Activated B cell treated with CpG ODN at 0.5 μM for 24 hours (primary cell): ENCODE measurements at regions not wholly inside any gene's neighbourhood (a gene's known extent, or its start where the extent isn't known, plus 50 kb on each side); places are given as distances from the start of the nearest gene placed in this dataset.

Experiments
- ATAC-seq: fragments of 200-7000 bp; cut with Tn5 transposase; one replicate; pipeline ENCODE4 v1.10.0; 2021; ENCODE audit warnings: low read depth, mild to moderate bottlenecking, moderate library complexity
- CTCF ChIA-PET: fragments of 350-600 bp; sonication (Branson Sonifier 250); formaldehyde crosslinking; loops from one replicate; lab custom pipeline; 2021; ENCODE audit warnings: antibody characterized with exemption; lab: Charles Lee
- POLR2A ChIA-PET: fragments of 350-600 bp; sonication (Branson Sonifier 250); formaldehyde crosslinking; loops from one replicate; lab custom pipeline; 2021; ENCODE audit warnings: antibody characterized with exemption; lab: Charles Lee
- DNase-seq: peaks from one replicate; pipeline ENCODE4 v3.0.0; 2022
- H3K27ac Mint-ChIP-seq: one replicate; pipeline ENCODE4 v1.8.0; 2020; ENCODE audit warnings: mixed read lengths
- H3K27me3 Mint-ChIP-seq: one replicate; pipeline ENCODE4 v1.8.0; 2021; ENCODE audit warnings: mixed read lengths
- H3K36me3 Mint-ChIP-seq: one replicate; pipeline ENCODE4 v1.8.0; 2021; ENCODE audit warnings: low read depth, mixed read lengths
- H3K4me1 Mint-ChIP-seq: one replicate; pipeline ENCODE4 v1.8.0; 2021; ENCODE audit warnings: mixed read lengths
- H3K4me3 Mint-ChIP-seq: one replicate; pipeline ENCODE4 v1.8.0; 2020; ENCODE audit warnings: mild to moderate bottlenecking, mixed read lengths
- H3K9me3 Mint-ChIP-seq: one replicate; pipeline ENCODE4 v1.8.0; 2020; ENCODE audit warnings: mixed read lengths
- intact Hi-C: fragments of 100-400 bp; cut with micrococcal nuclease; formaldehyde crosslinking; loops from one replicate; pipeline ENCODE4 v1.15.1; 2024
- TF ChIP-seq, protein P1 (sequence below): fragments of 200-600 bp; IDR thresholded peaks from one replicate; pipeline ENCODE4 v1.8.0; 2022; ENCODE audit warnings: antibody characterized with exemption, mild to moderate bottlenecking

DNA sequence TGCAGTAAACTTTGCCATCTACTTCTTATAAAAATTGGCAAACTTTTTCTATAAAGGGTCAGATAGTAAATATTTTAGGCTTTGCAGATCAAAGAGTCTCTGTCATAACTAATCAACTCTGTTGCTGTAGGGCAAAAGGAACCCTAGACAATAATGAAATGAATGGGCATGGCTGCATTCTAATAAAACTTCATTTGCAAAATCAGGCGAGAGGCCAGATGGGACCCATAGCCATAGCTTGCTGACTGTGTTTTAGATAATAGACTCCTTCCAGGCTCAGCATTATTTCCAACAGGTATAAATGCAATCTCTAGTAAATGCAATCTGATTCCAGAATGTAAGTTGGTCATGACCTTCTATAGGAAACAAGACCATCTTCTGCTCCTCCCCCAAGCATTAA lies 490.7 kb downstream of the TOX3 start:
- CTCF ChIA-PET: no interaction called here
- H3K9me3 Mint-ChIP-seq: no peaks in the 10 kb centered on the region
- intact Hi-C loops: no loop called here
- TF ChIP-seq, protein P1, sequence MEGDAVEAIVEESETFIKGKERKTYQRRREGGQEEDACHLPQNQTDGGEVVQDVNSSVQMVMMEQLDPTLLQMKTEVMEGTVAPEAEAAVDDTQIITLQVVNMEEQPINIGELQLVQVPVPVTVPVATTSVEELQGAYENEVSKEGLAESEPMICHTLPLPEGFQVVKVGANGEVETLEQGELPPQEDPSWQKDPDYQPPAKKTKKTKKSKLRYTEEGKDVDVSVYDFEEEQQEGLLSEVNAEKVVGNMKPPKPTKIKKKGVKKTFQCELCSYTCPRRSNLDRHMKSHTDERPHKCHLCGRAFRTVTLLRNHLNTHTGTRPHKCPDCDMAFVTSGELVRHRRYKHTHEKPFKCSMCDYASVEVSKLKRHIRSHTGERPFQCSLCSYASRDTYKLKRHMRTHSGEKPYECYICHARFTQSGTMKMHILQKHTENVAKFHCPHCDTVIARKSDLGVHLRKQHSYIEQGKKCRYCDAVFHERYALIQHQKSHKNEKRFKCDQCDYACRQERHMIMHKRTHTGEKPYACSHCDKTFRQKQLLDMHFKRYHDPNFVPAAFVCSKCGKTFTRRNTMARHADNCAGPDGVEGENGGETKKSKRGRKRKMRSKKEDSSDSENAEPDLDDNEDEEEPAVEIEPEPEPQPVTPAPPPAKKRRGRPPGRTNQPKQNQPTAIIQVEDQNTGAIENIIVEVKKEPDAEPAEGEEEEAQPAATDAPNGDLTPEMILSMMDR: no peak
- ATAC-seq (no peak), DNase-seq (no peak)
- no peaks in the 10 kb centered on the region for H3K4me1 Mint-ChIP-seq
- H3K36me3 Mint-ChIP-seq: no peaks in the 10 kb centered on the region
- H3K27me3 Mint-ChIP-seq: no peaks in the 10 kb centered on the region
- POLR2A ChIA-PET: no interaction called here
- no peak overlapping the region for H3K4me3 Mint-ChIP-seq
- H3K27ac Mint-ChIP-seq: no peak overlapping the region

DNA sequence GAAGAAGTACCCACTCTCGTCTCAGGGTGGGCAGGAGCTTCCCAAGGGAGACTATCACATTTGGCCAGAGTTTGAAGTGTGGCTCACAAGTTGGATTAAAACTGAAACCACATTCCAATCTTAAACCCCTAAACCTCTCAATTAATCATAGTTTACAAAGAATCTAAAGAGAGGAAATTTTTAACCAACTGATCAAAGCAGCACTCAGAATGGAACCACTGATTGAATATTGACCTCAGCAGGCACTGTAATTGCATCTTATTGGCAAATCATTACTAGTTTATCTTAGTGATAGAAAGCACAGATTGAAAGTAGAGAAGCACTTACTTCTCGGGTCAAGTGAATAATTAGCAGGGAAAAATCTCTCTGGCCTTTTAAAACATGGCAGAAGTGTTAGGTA lies 491.6 kb downstream of the TOX3 start:
- intact Hi-C loops: no loop called here
- no peaks in the 10 kb centered on the region for H3K27me3 Mint-ChIP-seq
- TF ChIP-seq, protein P1: no peak
- H3K4me3 Mint-ChIP-seq: no peak overlapping the region
- no peaks in the 10 kb centered on the region for H3K4me1 Mint-ChIP-seq
- CTCF ChIA-PET: no interaction called here
- no peaks in the 10 kb centered on the region for H3K9me3 Mint-ChIP-seq
- POLR2A ChIA-PET: no interaction called here
- no peak for ATAC-seq
- no peak for DNase-seq
- H3K27ac Mint-ChIP-seq: no peak overlapping the region
- no peaks in the 10 kb centered on the region for H3K36me3 Mint-ChIP-seq

DNA sequence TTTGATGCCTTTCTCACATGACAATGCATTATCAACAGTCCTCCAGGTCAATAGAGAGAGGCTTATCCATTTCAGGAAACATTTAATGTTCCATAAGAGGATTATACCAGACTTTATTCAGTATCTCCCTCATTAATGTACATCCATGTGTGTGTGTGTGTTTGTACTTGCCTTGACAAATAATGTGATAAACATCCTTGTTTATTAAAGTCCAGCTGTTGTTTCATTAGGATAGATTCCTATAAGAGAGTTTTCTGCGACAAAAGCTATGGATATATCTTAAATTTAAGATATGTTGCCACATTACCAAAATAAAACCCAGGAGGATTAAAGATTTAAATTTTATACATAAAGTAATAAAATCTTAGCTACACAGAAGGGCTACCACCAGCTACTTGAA lies 492.6 kb downstream of the TOX3 start:
- POLR2A ChIA-PET: no interaction called here
- no peaks in the 10 kb centered on the region for H3K27me3 Mint-ChIP-seq

DNA sequence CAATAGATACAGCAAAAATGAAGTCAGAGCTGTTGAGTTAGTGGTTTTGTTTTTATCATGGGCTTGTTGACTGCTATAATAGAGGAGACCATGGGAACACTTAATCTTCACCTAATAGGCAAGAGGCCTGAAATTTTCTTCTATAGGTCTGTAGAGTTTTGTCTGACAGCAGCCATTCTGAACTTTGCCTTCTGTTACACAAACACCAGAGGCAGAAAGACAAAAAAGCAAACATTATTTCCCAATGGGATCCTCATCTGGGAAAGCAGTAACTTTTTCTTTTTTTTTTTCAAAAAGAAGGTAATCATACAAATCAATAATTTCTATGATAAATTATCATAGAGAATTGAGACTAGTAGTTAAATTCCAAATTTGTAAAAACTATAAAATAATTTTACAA lies 494.1 kb downstream of the TOX3 start:
- no peak for ATAC-seq
- no peak for DNase-seq
- TF ChIP-seq, protein P1: no peak
- H3K4me3 Mint-ChIP-seq: no peak overlapping the region
- no peaks in the 10 kb centered on the region for H3K36me3 Mint-ChIP-seq
- CTCF ChIA-PET: no interaction called here
- H3K4me1 Mint-ChIP-seq: no peaks in the 10 kb centered on the region
- no peaks in the 10 kb centered on the region for H3K27me3 Mint-ChIP-seq
- intact Hi-C loops: no loop called here
- no peaks in the 10 kb centered on the region for H3K9me3 Mint-ChIP-seq
- POLR2A ChIA-PET: no interaction called here
- no peak overlapping the region for H3K27ac Mint-ChIP-seq

More for the DNA sequence above, 492.6 kb downstream of the TOX3 start:
- DNase-seq (no peak), ATAC-seq (no peak)
- Mint-ChIP-seq H3K36me3 (no peaks in the 10 kb centered on the region), H3K4me1 (no peaks in the 10 kb centered on the region), H3K27ac (no peak overlapping the region), H3K4me3 (no peak overlapping the region), H3K9me3 (no peaks in the 10 kb centered on the region)
- TF ChIP-seq, protein P1: no peak
- CTCF ChIA-PET: no interaction called here
- intact Hi-C loops: no loop called here

DNA sequence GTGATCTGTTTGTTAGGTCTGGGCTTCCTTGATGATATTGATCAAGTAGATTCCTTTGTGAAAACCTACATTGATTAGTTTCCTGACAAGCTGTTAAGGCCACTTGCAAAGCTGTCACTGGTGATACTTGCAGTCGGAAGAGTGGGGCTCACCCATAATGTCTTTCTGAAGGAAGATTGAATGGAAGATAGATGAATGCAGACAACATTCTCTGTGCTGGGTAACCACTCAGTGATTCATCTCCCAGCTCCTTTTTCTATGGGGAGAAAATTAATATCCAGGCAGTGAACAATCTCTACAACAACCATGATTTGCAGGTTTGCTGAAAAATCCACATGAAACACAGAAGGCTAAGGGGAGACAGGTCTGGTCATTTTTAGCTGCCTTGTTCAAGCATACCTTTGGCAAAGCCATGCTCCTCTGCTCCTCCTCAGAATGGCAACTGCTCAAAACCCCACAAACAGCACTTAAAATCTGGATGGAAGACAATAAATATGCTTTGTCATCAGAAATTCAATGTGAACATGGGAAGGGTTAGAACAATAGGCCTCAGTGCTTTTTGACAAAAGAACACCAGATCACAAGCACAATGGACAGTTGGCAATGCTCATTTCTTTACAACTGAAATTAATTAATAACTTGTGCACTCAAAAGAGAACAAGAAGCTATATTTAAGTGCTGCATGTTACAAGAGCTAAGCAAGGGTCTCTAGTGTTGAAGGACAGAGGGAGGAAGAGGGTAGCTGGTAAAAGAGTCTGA lies 495.4 kb downstream of the TOX3 start:
- H3K27me3 Mint-ChIP-seq: no peaks in the 10 kb centered on the region
- H3K36me3 Mint-ChIP-seq: no peaks in the 10 kb centered on the region
- no peaks in the 10 kb centered on the region for H3K4me1 Mint-ChIP-seq
- no peak for DNase-seq
- intact Hi-C loops: no loop called here
- TF ChIP-seq, protein P1: no peak
- ChIA-PET CTCF (no interaction called here), POLR2A (no interaction called here)
- ATAC-seq: no peak
- no peak overlapping the region for H3K4me3 Mint-ChIP-seq
- H3K9me3 Mint-ChIP-seq: peaks cover under 1% of the 10 kb centered on the region
- H3K27ac Mint-ChIP-seq: no peak overlapping the region
